Activated CD8-positive, alpha-beta memory T cell treated with anti-CD3 and anti-CD28 coated beads for 36 hours (primary cell): ENCODE measurements at regions not wholly inside any gene's neighbourhood (a gene's known extent, or its start where the extent isn't known, plus 50 kb on each side); places are given as distances from the start of the nearest gene placed in this dataset.
"Not testable (repeated sequence)": the region's sequence is repeated elsewhere in the genome, so short reads cannot be mapped to it uniquely, and the experiment has no call there.

Experiments used
- CTCF ChIA-PET: fragments of 350-600 bp; sonication (Branson Sonifier 250); formaldehyde crosslinking; loops from one replicate; lab custom pipeline; 2021; ENCODE audit warnings: antibody characterized with exemption; lab: Charles Lee
- POLR2A ChIA-PET: fragments of 350-600 bp; sonication (Branson Sonifier 250); formaldehyde crosslinking; loops from one replicate; lab custom pipeline; 2021; ENCODE audit warnings: antibody characterized with exemption; lab: Charles Lee

- ChIA-PET CTCF (interaction anchor here (0.6 kb wide), 1 partner anchor 81 kb away, joined by 4 read pairs; no protein-coding TSS in a partner anchor), POLR2A (no interaction called here)
Measured at GRCh38 chr1:228841632-228842031, 106.4 kb downstream of the RHOU start.

DNA sequence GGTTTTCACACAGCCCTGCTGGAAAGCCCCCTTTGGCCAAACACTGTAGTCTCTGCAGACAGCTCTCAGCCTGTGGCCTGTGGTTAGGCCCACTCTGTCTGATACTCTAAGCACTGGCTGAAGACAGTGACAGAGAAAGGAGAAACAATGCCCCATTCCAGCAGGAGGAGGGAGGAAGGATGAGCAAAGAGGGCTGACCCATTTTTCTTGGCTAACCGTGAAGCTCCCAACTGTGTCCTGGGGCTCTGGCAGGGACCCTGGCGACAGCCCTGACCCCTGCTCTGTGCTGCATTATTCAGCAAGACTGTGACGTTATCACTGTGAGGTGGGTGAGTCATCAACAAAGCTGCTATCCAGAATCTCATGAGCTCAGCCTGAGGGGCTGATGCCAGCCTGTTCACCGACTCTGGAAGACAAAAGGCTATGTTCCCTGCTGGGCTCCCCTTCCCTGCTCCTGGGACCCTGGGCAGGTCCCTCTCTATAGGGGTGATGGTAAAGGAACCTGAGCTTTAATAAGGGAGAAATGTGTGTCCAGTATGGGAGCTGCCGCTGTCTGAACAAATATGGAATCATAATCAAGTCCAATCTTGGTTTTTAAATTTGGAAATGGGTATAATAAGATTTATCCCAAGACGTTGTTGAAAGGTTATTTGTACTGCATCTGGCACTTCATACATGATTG is 107.0 kb downstream of the RHOU start:
- ChIA-PET CTCF (interaction anchor here (0.6 kb wide), 1 partner anchor 1004 kb away, joined by 3 read pairs; no protein-coding TSS in a partner anchor), POLR2A (no interaction called here)

DNA sequence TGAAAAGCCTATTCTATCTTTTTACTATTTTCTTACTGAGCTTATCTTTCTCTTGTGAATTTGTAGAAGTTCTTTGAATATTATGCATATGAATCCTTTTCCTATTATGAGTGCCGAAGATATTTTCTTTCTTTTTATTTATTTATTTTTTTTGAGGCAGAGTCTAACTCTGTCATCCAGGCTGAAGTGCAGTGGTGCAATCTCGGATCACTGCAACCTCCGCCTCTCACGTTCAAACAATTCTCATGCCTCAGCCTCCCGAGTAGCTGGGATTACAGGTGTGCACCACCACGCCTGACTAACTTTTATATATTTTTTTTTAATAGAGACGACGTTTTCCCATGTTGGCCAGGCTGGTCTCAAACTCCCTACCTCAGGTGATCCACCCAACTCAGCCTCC is 109.8 kb downstream of the RHOU start:
- CTCF ChIA-PET: no interaction called here
- POLR2A ChIA-PET: no interaction called here

DNA sequence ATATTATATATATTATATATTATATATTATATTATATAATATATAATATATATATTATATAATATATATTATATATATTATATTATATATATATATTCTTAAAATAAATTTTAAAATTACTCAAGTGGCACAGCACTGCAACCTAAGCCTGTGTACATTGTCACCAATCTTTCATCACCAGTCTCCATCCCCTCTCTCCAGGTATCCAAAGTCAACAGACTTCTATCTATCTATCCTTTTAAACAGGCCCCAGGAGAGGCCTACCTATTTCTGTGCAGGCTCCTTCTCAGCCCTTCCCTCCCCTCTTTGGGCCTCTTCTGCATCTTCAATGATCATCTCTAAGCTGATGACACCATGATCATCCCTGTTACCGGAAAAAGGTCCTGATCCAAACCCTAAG is 111.7 kb downstream of the RHOU start:
- POLR2A ChIA-PET: interaction anchor here (0.6 kb wide), 1 partner anchor 1361 kb away, joined by 4 read pairs; no protein-coding TSS in a partner anchor
- CTCF ChIA-PET: interaction anchor here (1.5 kb wide), 1 partner anchor 380 kb away, joined by 4 read pairs; no protein-coding TSS in a partner anchor

DNA sequence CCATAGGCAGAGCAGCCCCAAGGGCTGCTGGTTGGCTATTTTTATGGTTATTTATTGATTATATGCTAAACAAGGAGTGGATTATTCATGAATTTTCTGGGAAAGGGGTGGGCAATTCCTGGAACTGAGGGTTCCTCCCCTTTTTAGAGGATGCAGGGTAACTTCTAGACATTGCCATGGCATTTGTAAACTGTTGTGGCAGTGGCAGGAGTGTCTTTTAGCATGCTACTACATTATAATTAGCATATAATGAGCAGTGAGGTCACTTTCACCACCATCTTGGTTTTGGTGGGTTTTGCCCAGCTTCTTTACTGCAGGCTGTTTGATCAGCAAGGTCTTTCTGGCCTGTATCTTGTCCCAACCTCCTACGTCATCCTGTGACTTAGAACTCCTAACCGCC is 112.2 kb downstream of the RHOU start:
- CTCF ChIA-PET: interaction anchor here (1.5 kb wide), 1 partner anchor 379 kb away, joined by 4 read pairs; no protein-coding TSS in a partner anchor
- POLR2A ChIA-PET: not testable (repeated sequence)

GRCh38 chr1:228848406-228848805 is 113.1 kb downstream of the RHOU start:
- CTCF ChIA-PET: interaction anchor here (0.7 to 1.5 kb wide), 3 partner anchors 347 to 847 kb away, joined by 3 to 4 read pairs (median 4); no protein-coding TSS in a partner anchor

DNA sequence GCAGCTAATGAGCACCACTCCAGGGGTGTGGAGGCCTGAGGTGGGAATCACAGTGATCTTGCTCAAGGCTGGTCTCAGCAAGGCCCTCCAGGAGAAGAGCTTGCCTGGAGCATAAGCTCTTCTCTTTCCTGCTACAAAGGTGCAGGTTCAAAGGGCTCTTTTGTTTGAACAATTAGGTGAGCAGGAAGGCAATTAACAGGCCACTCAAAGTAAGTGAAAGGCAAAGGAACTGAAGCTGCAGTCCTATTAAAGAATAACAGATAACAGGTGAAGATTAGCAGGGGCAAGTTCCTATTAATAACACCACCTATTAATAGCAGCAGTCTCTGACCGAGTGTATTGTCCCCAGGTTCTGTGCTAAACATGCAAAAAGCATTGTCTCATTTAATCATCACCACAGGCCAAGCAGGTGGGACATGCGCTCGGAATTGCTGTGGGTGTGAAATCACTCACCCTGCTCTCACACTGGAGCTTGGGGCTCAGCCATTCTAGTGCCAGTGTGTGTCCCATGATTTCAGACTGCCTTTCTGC is 113.8 kb downstream of the RHOU start:
- ChIA-PET POLR2A (no interaction called here), CTCF (interaction anchor here (0.7 kb wide), 1 partner anchor 347 kb away, joined by 4 read pairs; no protein-coding TSS in a partner anchor)

More at GRCh38 chr1:228848406-228848805, 113.1 kb downstream of the RHOU start:
- POLR2A ChIA-PET: no interaction called here

- CTCF ChIA-PET: no interaction called here
Measured at GRCh38 chr1:228850141-228851100, 115.1 kb downstream of the RHOU start.

DNA sequence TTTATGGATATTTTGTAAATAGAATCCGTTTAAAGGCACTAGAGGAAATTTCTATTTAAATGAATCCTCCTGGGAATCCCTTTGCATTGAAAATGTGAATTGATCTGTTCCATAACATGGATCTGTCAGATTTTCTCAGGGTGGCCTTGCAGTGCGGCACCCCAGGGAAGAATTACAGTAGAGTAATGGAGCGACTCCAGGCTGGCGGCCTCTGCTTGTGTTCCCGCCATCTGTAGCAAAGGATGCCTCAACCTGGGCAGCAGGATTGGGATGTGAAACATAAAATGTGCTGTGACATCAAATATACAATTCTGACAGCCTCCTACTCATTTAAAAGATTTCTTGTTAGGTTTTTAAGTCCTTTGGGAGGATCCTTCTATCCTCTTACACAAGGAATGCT is 115.9 kb downstream of the RHOU start:
- POLR2A ChIA-PET: no interaction called here
- CTCF ChIA-PET: no interaction called here

More at GRCh38 chr1:228850141-228851100, 115.1 kb downstream of the RHOU start:
- POLR2A ChIA-PET: no interaction called here

GRCh38 chr1:228851618-228852017 is 116.3 kb downstream of the RHOU start:
- ChIA-PET CTCF (no interaction called here), POLR2A (no interaction called here)

GRCh38 chr1:228852024-228852423 is 116.7 kb downstream of the RHOU start:
- ChIA-PET CTCF (no interaction called here), POLR2A (no interaction called here)

DNA sequence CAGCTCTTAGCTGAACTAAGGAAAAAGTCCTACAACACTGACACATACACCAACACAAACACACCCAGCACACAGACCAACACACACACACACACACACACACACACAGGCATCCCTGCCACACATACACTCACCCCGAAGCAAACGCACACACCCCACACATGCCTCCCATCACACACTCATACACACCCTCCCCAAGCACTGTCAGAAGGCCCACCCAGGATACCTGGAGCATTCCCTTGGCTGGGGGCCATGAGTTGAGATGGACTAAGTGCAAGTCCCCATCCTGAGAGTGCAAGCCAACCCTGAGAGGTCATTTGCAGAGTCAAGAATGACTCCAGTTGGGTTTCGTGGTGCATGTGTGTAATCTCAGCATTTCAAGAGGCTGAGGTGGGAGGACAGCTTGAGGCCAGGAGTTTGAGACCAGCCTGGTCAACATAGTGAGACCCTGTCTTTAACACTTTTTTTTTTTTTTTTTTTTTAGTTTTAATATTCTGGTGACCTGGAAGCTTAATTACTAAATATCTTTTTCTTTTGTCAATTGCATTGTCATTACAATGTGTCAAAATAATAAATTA is 117.3 kb downstream of the RHOU start:
- CTCF ChIA-PET: no interaction called here
- POLR2A ChIA-PET: no interaction called here

DNA sequence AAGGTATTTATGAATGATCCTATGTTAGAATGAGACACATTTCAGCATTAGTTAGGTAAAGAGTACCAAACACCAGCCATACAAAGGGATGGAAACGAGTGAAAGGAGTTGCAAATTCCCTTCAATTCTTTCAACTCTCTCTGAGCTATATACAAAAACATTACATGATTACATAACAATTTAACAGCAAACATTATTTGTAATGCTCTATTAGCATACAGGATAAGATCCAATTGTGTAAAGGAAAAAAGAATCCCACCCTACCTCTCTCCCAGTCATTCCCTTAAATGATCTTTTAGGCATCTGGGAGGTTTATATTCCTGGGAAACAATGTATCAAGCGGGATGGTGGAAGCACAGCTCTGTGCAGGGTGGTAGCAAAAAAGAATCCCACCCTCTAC is 117.9 kb downstream of the RHOU start:
- ChIA-PET POLR2A (no interaction called here), CTCF (no interaction called here)

DNA sequence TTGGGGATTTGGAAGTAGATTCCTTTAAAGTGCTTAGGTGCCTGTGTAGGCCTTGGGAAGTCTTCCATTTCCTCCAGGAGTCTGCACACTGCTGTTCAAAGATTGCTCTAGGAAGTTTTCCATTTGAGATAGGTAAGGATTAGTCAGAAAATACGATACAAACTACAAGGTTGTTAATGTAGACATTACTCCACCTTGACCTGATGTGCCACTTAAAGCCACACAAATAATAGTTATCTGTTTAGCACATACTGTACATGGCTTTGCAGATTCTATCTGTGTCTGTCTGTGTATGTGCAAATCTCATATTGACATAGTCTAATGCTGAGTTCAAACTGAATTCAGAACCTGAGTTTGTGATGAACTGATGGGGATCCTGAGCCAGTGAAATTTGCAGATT is 118.4 kb downstream of the RHOU start:
- POLR2A ChIA-PET: no interaction called here
- CTCF ChIA-PET: no interaction called here

- ChIA-PET CTCF (no interaction called here), POLR2A (interaction anchor here (0.6 kb wide), 1 partner anchor 326 kb away, joined by 9 read pairs; no protein-coding TSS in a partner anchor)
Measured at GRCh38 chr1:228854907-228855306, 119.6 kb downstream of the RHOU start.

DNA sequence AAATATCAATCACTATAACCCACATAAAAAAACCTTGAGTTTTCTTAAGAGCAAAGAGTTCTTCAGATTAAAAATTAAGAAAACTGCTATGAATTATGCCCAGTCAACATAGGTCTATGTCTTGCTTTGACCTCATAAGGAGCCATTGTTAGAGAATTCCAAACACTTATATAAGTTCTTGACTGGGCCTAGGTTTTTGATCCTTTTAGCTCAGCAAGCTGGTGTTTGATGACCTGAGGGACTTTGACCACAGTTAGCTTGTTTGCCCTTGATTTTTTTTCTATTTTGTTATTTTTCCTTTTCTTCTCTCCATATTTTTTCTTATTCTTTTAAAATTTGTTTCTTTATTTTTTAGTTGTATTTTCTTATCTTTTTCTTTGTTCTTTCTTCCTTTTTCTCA is 122.3 kb downstream of the RHOU start:
- ChIA-PET CTCF (no interaction called here), POLR2A (no interaction called here)

DNA sequence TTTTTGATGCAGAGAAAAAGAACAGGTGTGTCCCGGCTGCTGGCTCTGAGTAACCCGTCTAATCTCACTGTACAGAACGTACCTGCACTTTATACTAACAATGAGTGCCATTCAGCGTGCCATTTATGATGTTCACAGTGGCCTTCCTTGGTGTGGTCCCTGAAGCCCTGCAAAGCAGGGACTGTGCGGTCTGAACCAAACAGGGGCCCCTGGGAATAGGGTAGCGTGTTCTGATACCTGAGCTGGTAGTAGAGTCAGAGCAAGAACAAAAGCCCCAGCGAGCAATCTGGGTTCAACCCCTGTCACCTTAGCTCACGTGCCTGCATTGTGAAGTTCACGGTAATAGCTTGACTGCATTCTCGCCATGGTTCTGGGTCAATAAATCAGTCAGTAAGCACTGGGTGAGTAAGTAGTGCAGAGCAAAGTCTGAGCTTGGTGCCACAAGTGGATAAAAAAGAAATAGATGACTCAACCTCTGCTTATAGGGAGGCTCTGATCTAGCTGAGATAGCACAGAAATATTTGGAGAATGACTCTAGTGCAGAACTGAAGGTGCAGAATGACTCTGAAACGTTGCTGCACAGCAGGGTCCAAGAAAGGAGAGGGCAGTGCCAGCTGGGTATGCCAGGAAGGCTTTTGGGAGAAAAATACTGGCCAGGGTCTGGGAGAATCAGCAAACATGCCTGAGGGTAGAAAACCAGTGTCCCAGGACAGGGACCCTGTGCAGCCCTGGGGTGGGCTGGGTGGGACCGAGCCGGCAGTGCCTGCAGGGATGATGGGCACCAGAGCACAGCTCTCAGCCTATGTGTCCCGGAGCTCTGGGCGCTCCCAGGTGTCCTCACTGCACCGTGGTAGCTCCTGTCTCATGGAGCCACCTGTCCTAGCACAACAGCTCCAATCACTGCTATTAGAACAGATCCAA is 125.9 kb downstream of the RHOU start:
- ChIA-PET POLR2A (no interaction called here), CTCF (interaction anchor here (1.0 kb wide), 1 partner anchor 70 kb away, joined by 4 read pairs; no protein-coding TSS in a partner anchor)

GRCh38 chr1:228861832-228862180 is 126.5 kb downstream of the RHOU start:
- ChIA-PET POLR2A (no interaction called here), CTCF (interaction anchor here (1.0 kb wide), 1 partner anchor 71 kb away, joined by 4 read pairs; no protein-coding TSS in a partner anchor)
